Adipocyte (in vitro differentiated cells): ENCODE measurements at regions not wholly inside any gene's neighbourhood (a gene's known extent, or its start where the extent isn't known, plus 50 kb on each side); places are given as distances from the start of the nearest gene placed in this dataset.

Experiments used
- DNase-seq: peaks from one replicate; pipeline ENCODE4 v3.0.0-alpha.2; 2015; ENCODE audit warnings: low read depth
- H3K27me3 ChIP-seq: replicated peaks from 2 replicates; pipeline ENCODE4 v1.7.0; 2013; ENCODE audit warnings: mild to moderate bottlenecking, low read length, moderate library complexity; ENCODE audit not compliant: control insufficient read depth, insufficient read depth
- H3K36me3 ChIP-seq: 2 replicates; pipeline ENCODE4 v1.7.0; 2013; ENCODE audit warnings: low read length, mild to moderate bottlenecking, moderate library complexity; ENCODE audit not compliant: control insufficient read depth, insufficient read depth, severe bottlenecking
- H3K4me1 ChIP-seq: 2 replicates; pipeline ENCODE4 v1.7.0; 2013; ENCODE audit warnings: mild to moderate bottlenecking, low read length, moderate library complexity; ENCODE audit not compliant: control insufficient read depth, insufficient read depth
- H3K4me3 ChIP-seq: 2 replicates; pipeline ENCODE4 v1.7.0; 2013; ENCODE audit warnings: mild to moderate bottlenecking, low read length, moderate library complexity
- H3K9ac ChIP-seq: 2 replicates; pipeline ENCODE4 v1.7.0; 2013; ENCODE audit warnings: mild to moderate bottlenecking, low read length, moderate library complexity
- H3K9me3 ChIP-seq: 2 replicates; pipeline ENCODE4 v1.7.0; 2013; ENCODE audit warnings: mild to moderate bottlenecking, low read length, moderate library complexity; ENCODE audit not compliant: control insufficient read depth

GRCh38 chr6:117018771-117019170, 141.7 kb downstream of the RFX6 start:
- no peaks in the 10 kb centered on the region for H3K27me3 ChIP-seq
- no peaks in the 10 kb centered on the region for H3K4me1 ChIP-seq
- DNase-seq: no peak
- H3K4me3 ChIP-seq: no peak overlapping the region
- H3K9me3 ChIP-seq: no peaks in the 10 kb centered on the region
- no peak overlapping the region for H3K9ac ChIP-seq
- H3K36me3 ChIP-seq: no peaks in the 10 kb centered on the region

GRCh38 chr6:117022774-117023173, 145.7 kb downstream of the RFX6 start:
- no peak overlapping the region for H3K9ac ChIP-seq
- no peak for DNase-seq
- no peaks in the 10 kb centered on the region for H3K36me3 ChIP-seq
- no peaks in the 10 kb centered on the region for H3K9me3 ChIP-seq
- H3K27me3 ChIP-seq: no peaks in the 10 kb centered on the region
- no peak overlapping the region for H3K4me3 ChIP-seq
- no peaks in the 10 kb centered on the region for H3K4me1 ChIP-seq

GRCh38 chr6:117025310-117025709, 148.3 kb downstream of the RFX6 start:
- Histone ChIP-seq H3K36me3 (no peaks in the 10 kb centered on the region), H3K9ac (no peak overlapping the region), H3K4me1 (no peaks in the 10 kb centered on the region), H3K9me3 (no peaks in the 10 kb centered on the region), H3K4me3 (no peak overlapping the region), H3K27me3 (no peaks in the 10 kb centered on the region)
- no peak for DNase-seq

- H3K9me3 ChIP-seq: no peaks in the 10 kb centered on the region
- H3K27me3 ChIP-seq: no peaks in the 10 kb centered on the region
- DNase-seq: no peak
- no peaks in the 10 kb centered on the region for H3K36me3 ChIP-seq
- H3K9ac ChIP-seq: no peak overlapping the region
- no peak overlapping the region for H3K4me3 ChIP-seq
- no peaks in the 10 kb centered on the region for H3K4me1 ChIP-seq
These were observed 151.2 kb downstream of the RFX6 start for GRCh38 chr6:117028256-117028655.

GRCh38 chr6:117034547-117034946, 157.5 kb downstream of the RFX6 start:
- Histone ChIP-seq H3K4me3 (no peak overlapping the region), H3K9ac (no peak overlapping the region), H3K4me1 (no peaks in the 10 kb centered on the region), H3K27me3 (no peaks in the 10 kb centered on the region), H3K36me3 (no peaks in the 10 kb centered on the region), H3K9me3 (no peaks in the 10 kb centered on the region)
- DNase-seq: no peak

GRCh38 chr6:117034971-117035370, 157.9 kb downstream of the RFX6 start:
- H3K4me1 ChIP-seq: no peaks in the 10 kb centered on the region
- no peaks in the 10 kb centered on the region for H3K27me3 ChIP-seq
- H3K9me3 ChIP-seq: no peaks in the 10 kb centered on the region
- no peak for DNase-seq
- no peaks in the 10 kb centered on the region for H3K36me3 ChIP-seq
- H3K4me3 ChIP-seq: no peak overlapping the region
- no peak overlapping the region for H3K9ac ChIP-seq

- no peak overlapping the region for H3K9ac ChIP-seq
- H3K27me3 ChIP-seq: no peaks in the 10 kb centered on the region
- no peak for DNase-seq
These were observed 173.3 kb downstream of the RFX6 start for GRCh38 chr6:117050301-117050700.

GRCh38 chr6:117072134-117072533, 193.2 kb upstream of the VGLL2 start:
- no peaks in the 10 kb centered on the region for H3K4me1 ChIP-seq
- no peaks in the 10 kb centered on the region for H3K36me3 ChIP-seq
- no peak for DNase-seq
- no peak overlapping the region for H3K9ac ChIP-seq
- H3K9me3 ChIP-seq: no peaks in the 10 kb centered on the region
- H3K4me3 ChIP-seq: no peak overlapping the region
- H3K27me3 ChIP-seq: no peaks in the 10 kb centered on the region

More at GRCh38 chr6:117050301-117050700, 173.3 kb downstream of the RFX6 start:
- no peaks in the 10 kb centered on the region for H3K36me3 ChIP-seq
- H3K9me3 ChIP-seq: no peaks in the 10 kb centered on the region
- no peak overlapping the region for H3K4me3 ChIP-seq
- H3K4me1 ChIP-seq: no peaks in the 10 kb centered on the region

GRCh38 chr6:117072781-117073180, 192.6 kb upstream of the VGLL2 start:
- DNase-seq: no peak
- Histone ChIP-seq H3K9ac (no peak overlapping the region), H3K9me3 (no peaks in the 10 kb centered on the region), H3K36me3 (no peaks in the 10 kb centered on the region), H3K27me3 (no peaks in the 10 kb centered on the region), H3K4me1 (no peaks in the 10 kb centered on the region), H3K4me3 (no peak overlapping the region)

- Histone ChIP-seq H3K4me1 (no peaks in the 10 kb centered on the region), H3K36me3 (no peaks in the 10 kb centered on the region), H3K27me3 (no peaks in the 10 kb centered on the region), H3K9ac (no peak overlapping the region), H3K9me3 (no peaks in the 10 kb centered on the region), H3K4me3 (no peak overlapping the region)
- DNase-seq: no peak
These were observed 190.7 kb upstream of the VGLL2 start for GRCh38 chr6:117074672-117075071.

- Histone ChIP-seq H3K27me3 (no peaks in the 10 kb centered on the region), H3K4me3 (no peak overlapping the region), H3K36me3 (no peaks in the 10 kb centered on the region), H3K9ac (no peak overlapping the region), H3K9me3 (no peaks in the 10 kb centered on the region), H3K4me1 (no peaks in the 10 kb centered on the region)
- DNase-seq: no peak
These were observed 190.1 kb upstream of the VGLL2 start for GRCh38 chr6:117075218-117075617.

- Histone ChIP-seq H3K9me3 (no peaks in the 10 kb centered on the region), H3K27me3 (no peaks in the 10 kb centered on the region), H3K36me3 (no peaks in the 10 kb centered on the region), H3K4me3 (no peak overlapping the region), H3K4me1 (no peaks in the 10 kb centered on the region), H3K9ac (no peak overlapping the region)
- DNase-seq: no peak
These were observed 189.3 kb upstream of the VGLL2 start for GRCh38 chr6:117076076-117076475.
